ENCODE measurements at regions not wholly inside any gene's neighbourhood (a gene's known extent, or its start where the extent isn't known, plus 50 kb on each side); places are given as distances from the start of the nearest gene placed in this dataset.

DNA sequence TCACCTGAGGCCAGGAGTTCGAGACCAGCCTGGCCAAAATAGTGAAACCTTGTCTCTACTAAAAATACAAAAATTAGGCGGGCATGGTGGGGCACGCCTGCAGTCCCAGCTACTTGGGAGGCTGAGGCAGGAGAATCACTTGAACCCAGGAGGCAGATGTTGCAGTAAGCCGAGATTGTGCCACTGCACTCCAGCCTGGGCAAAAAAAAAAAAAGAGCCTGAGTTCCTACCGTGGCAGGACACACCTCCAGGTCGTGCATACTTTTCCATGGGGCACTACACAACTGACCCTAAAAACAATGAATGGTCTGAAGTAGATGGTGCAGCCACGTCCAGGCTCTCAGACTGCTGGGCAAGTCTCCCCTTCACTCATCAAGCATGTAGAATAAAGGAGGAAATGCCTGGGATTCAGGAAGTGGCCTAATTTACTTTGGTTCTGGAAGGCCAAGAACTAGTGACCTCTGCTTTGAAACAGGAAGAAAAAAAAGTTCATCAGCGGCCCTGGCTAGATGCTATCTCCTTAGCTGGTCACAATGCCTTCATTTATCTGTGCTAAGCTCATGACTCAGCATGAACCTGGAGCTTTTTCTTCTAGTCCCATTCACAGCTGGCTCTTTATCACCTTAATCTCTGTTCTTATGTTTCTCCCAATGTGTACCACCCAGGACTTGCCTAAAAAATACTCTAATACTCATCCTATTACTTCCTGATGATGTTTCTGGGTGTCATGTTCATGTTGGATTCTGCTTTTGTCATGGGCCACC, 55.8 kb upstream of the OR6J1 start:
- Histone ChIP-seq H3K36me3 (no peaks in the 10 kb centered on the region), H3K4me3 (no peak overlapping the region), H3K27ac (no peak overlapping the region), H3K4me1 (no peaks in the 10 kb centered on the region), H3K27me3 (peaks cover 14% of the 10 kb centered on the region), H3K9me3 (no peaks in the 10 kb centered on the region)
- TF ChIP-seq EP300 (IDR thresholded peaks at IDR 0.05) (no peak), POLR2A (IDR thresholded peaks at IDR 0.05) (no peak), POLR2AphosphoS5 (IDR thresholded peaks at IDR 0.05) (no peak)
- TF ChIP-seq, protein P1, sequence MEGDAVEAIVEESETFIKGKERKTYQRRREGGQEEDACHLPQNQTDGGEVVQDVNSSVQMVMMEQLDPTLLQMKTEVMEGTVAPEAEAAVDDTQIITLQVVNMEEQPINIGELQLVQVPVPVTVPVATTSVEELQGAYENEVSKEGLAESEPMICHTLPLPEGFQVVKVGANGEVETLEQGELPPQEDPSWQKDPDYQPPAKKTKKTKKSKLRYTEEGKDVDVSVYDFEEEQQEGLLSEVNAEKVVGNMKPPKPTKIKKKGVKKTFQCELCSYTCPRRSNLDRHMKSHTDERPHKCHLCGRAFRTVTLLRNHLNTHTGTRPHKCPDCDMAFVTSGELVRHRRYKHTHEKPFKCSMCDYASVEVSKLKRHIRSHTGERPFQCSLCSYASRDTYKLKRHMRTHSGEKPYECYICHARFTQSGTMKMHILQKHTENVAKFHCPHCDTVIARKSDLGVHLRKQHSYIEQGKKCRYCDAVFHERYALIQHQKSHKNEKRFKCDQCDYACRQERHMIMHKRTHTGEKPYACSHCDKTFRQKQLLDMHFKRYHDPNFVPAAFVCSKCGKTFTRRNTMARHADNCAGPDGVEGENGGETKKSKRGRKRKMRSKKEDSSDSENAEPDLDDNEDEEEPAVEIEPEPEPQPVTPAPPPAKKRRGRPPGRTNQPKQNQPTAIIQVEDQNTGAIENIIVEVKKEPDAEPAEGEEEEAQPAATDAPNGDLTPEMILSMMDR (IDR thresholded peaks at IDR 0.05) = no peak
- ATAC-seq = no peak
- 45 to 65% methylated on average over 4 to 8 of the region's 8 CpGs for WGBS, 2 donors (ENCODE audit: low coverage in 1 of 2)

DNA sequence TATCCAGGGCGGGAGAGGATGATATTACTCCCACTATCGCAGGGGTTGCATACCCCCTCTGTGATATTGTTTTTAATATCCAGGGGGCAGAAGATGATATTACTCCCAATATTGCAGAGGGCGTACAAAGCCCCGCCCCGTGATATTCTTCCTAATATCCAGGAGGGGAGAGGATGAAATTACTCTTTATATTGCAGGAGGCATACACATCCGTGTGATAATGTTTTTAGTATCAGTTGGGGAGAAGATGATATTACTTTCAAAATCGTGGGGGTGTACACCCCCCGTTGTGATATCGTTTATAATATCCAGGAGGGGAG, 52.9 kb upstream of the OXA1L start:
- no peak overlapping the region for H3K27ac ChIP-seq
- TF ChIP-seq, protein P1 (IDR thresholded peaks at IDR 0.05) = no peak
- no peak for TF ChIP-seq EP300 (IDR thresholded peaks at IDR 0.05)
- no peak for TF ChIP-seq POLR2A (IDR thresholded peaks at IDR 0.05)
- no peak for TF ChIP-seq POLR2AphosphoS5 (IDR thresholded peaks at IDR 0.05)
- peak overlapping the region in 1 of 2 donors; percentile 30 for H3K4me3 ChIP-seq
- 62 to 75% methylated on average over 4 to 7 of the region's 9 CpGs for WGBS, 2 donors (ENCODE audit: low coverage in 1 of 2)
- no peaks in the 10 kb centered on the region for H3K9me3 ChIP-seq
- no peaks in the 10 kb centered on the region for H3K36me3 ChIP-seq
- H3K4me1 ChIP-seq = peaks cover 0 to 6% (median 0%) of the 10 kb centered on the region in 3 donors
- H3K27me3 ChIP-seq = peaks cover 47% of the 10 kb centered on the region
- no peak for ATAC-seq

DNA sequence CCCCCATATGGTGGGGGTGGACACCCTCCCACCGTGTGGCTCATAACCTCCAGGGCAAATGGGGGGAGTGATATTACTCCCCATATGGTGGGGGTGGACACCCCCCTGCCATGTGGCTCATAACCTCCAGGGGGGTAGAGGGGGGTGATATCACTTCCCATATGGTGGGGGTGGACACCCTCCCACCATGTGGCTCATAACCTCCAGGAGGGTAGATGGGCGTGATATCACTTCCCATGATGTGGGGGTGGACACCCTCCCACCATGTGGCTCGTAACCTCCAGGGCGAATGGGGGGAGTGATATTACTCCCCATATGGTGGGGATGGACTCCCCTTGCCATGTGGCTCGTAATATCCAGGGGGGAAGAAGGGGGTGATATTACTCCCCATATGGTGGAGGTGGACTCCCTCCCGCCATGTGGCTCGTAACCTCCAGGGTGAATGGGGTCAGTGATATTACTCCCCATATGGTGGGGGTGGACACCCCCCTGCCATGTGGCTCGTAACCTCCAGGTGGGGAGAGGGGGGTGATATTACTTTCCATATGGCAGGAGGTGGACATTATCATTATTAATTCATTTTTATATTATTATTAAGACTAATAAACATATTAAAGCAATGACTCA, 51.2 kb upstream of the OXA1L start:
- peaks cover 32% of the 10 kb centered on the region for H3K27me3 ChIP-seq
- ATAC-seq = no peak
- H3K27ac ChIP-seq = no peak overlapping the region
- H3K36me3 ChIP-seq = no peaks in the 10 kb centered on the region
- H3K4me1 ChIP-seq = peaks cover 0 to 6% (median 0%) of the 10 kb centered on the region in 3 donors
- H3K9me3 ChIP-seq = no peaks in the 10 kb centered on the region
- TF ChIP-seq POLR2AphosphoS5 (IDR thresholded peaks at IDR 0.05) (no peak), EP300 (IDR thresholded peaks at IDR 0.05) (no peak), POLR2A (IDR thresholded peaks at IDR 0.05) (no peak)
- TF ChIP-seq, protein P1 (IDR thresholded peaks at IDR 0.05) = no peak
- no peak overlapping the region for H3K4me3 ChIP-seq
- 57 to 58% methylated on average over 3 to 6 of the region's 8 CpGs for WGBS, 2 donors (ENCODE audit: low coverage in 1 of 2)

DNA sequence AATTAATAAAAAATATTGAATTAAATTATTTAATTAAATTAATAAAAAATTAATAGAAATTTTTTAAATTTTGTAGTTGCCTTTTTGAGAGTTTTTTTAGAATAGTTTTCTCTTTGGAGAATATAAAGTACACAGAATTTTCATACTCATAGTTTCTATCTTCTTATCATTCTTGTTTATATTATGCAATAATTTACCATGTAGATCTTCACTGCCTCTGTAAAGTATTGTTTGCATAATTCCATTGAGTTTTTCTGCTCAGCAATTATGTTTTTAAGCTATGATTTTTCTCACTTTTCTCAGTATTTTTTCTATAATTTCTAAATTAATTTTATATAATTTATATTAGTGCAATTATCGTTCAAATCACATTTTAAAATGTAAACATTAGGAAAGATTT, 50.6 kb upstream of the OXA1L start:
- H3K36me3 ChIP-seq = no peaks in the 10 kb centered on the region
- H3K4me3 ChIP-seq = no peak overlapping the region
- ATAC-seq = no peak
- H3K27me3 ChIP-seq = peaks cover 26% of the 10 kb centered on the region
- no peaks in the 10 kb centered on the region for H3K9me3 ChIP-seq
- H3K27ac ChIP-seq = no peak overlapping the region
- peaks cover 0 to 6% (median 0%) of the 10 kb centered on the region in 3 donors for H3K4me1 ChIP-seq
- WGBS, 2 donors (ENCODE audit: low coverage in 1 of 2) = 36 to 100% methylated on average over 1 of the region's 1 CpG
- TF ChIP-seq POLR2A (IDR thresholded peaks at IDR 0.05) = no peak
- TF ChIP-seq, protein P1 (IDR thresholded peaks at IDR 0.05) = no peak
- TF ChIP-seq EP300 (IDR thresholded peaks at IDR 0.05) = no peak
- no peak for TF ChIP-seq POLR2AphosphoS5 (IDR thresholded peaks at IDR 0.05)

All from gastroesophageal sphincter (tissue), 4 donors.